ENCODE measurements at regions not wholly inside any gene's neighbourhood (a gene's known extent, or its start where the extent isn't known, plus 50 kb on each side); places are given as distances from the start of the nearest gene placed in this dataset.

GRCh38 chr13:56216221-56216620, 924.5 kb upstream of the PRR20A start:
- TF ChIP-seq CTCF (IDR thresholded peaks at IDR 0.05) (no peak), POLR2A (IDR thresholded peaks at IDR 0.05) (no peak)

All from heart left ventricle (tissue), 13 donors.